Activated naive CD4-positive, alpha-beta T cell treated with anti-CD3 and anti-CD28 coated beads, Interleukin-2, amount 50 U/mL, for 24 hours (primary cell): ENCODE measurements at regions not wholly inside any gene's neighbourhood (a gene's known extent, or its start where the extent isn't known, plus 50 kb on each side); places are given as distances from the start of the nearest gene placed in this dataset.
"Not testable (repeated sequence)": the region's sequence is repeated elsewhere in the genome, so short reads cannot be mapped to it uniquely, and the experiment has no call there.

Experiments
- H3K27ac Mint-ChIP-seq: one replicate; pipeline ENCODE4 v1.8.0; 2021; ENCODE audit warnings: mild to moderate bottlenecking, mixed read lengths
- H3K27me3 Mint-ChIP-seq: one replicate; pipeline ENCODE4 v1.8.0; 2021; ENCODE audit warnings: mixed read lengths
- H3K36me3 Mint-ChIP-seq: one replicate; pipeline ENCODE4 v1.8.0; 2021; ENCODE audit warnings: mixed read lengths
- H3K4me1 Mint-ChIP-seq: one replicate; pipeline ENCODE4 v1.8.0; 2021; ENCODE audit warnings: mixed read lengths
- H3K4me3 Mint-ChIP-seq: one replicate; pipeline ENCODE4 v1.8.0; 2021; ENCODE audit warnings: mild to moderate bottlenecking, mixed read lengths
- H3K9me3 Mint-ChIP-seq: one replicate; pipeline ENCODE4 v1.8.0; 2021; ENCODE audit warnings: mixed read lengths

DNA sequence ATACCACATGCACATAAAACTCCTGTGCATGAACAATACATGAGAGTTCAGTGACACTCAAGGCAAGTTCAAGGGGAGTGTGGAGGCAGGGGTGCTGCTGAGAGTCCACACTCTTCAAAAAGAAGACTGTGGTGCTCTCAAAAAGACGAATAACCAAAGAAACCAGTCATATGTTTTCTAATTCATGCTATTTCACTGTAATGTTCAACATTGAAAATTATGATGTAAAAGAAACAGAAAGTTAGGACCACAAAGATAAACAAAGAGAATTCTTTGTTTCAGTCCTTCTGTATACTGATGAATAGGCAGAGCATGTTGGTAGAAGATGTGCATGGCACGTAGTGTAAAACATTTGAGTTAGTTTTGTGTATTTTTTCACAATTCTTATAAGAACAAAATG is 864.2 kb upstream of the LRATD1 start:
- Mint-ChIP-seq H3K27ac (no peak overlapping the region), H3K27me3 (no peaks in the 10 kb centered on the region), H3K36me3 (no peaks in the 10 kb centered on the region), H3K4me3 (no peak overlapping the region), H3K4me1 (no peaks in the 10 kb centered on the region), H3K9me3 (peaks cover 7% of the 10 kb centered on the region)

DNA sequence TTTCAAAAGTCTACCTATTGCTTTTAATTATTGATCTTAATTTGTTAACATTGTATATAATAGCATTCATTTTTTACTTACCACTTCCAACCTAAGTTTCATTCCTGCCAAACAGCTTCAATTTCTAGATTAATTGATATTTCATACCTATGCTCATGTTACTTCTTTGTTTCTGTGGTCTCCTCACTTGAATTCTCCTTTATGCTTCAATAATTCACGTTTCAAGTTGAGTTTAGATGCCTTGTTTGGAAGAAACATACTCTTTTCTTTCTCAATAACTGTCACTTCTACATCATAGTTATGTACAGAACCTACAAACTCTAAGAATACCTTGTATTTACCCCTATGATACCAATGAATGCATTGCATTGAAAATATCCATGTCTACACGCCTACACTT is 862.2 kb upstream of the LRATD1 start:
- Mint-ChIP-seq H3K27ac (no peak overlapping the region), H3K4me3 (no peak overlapping the region), H3K36me3 (no peaks in the 10 kb centered on the region), H3K9me3 (peaks cover 9% of the 10 kb centered on the region), H3K27me3 (no peaks in the 10 kb centered on the region), H3K4me1 (no peaks in the 10 kb centered on the region)

- Mint-ChIP-seq H3K27me3 (no peaks in the 10 kb centered on the region), H3K9me3 (no peaks in the 10 kb centered on the region), H3K4me3 (no peak overlapping the region), H3K27ac (no peak overlapping the region), H3K4me1 (no peaks in the 10 kb centered on the region), H3K36me3 (no peaks in the 10 kb centered on the region)
Measured at GRCh38 chr2:13779996-13780395, 852.5 kb upstream of the LRATD1 start.

DNA sequence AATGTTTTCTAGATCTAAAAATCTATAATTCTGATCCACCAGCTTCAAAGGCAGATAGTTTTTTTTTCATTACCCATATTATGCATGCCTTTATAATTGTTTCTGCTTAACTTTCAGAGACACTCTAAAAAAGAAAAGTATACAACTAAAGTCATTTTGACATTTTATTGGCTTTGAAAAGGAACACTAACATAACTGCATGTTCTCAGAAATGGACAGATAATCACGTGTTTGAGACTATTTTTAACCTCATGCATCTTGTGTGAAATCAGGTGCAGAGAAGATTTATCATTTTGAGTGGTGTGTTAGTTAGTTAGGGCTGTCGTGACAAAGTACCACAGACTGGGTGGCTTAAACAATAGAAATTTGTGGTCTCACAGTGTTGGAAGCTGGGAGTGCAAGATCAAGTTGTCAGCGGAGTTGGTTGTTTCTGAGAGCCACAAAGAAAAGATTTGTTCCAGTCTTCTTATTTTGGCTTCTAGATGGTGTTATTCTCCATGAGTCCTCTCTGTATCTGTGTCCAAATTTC is 841.4 kb upstream of the LRATD1 start:
- H3K36me3 Mint-ChIP-seq, result no peaks in the 10 kb centered on the region
- H3K9me3 Mint-ChIP-seq, result peaks cover 8% of the 10 kb centered on the region
- no peaks in the 10 kb centered on the region for H3K27me3 Mint-ChIP-seq
- H3K4me3 Mint-ChIP-seq, result no peak overlapping the region
- H3K4me1 Mint-ChIP-seq, result no peaks in the 10 kb centered on the region
- H3K27ac Mint-ChIP-seq, result no peak overlapping the region

GRCh38 chr2:13806539-13806938 is 826.0 kb upstream of the LRATD1 start:
- Mint-ChIP-seq H3K27ac (no peak overlapping the region), H3K4me1 (no peaks in the 10 kb centered on the region), H3K27me3 (no peaks in the 10 kb centered on the region), H3K4me3 (no peak overlapping the region), H3K9me3 (peaks cover 5% of the 10 kb centered on the region), H3K36me3 (no peaks in the 10 kb centered on the region)

GRCh38 chr2:13813236-13813635 is 819.3 kb upstream of the LRATD1 start:
- Mint-ChIP-seq H3K27me3 (no peaks in the 10 kb centered on the region), H3K36me3 (no peaks in the 10 kb centered on the region), H3K9me3 (peaks cover 8% of the 10 kb centered on the region), H3K4me3 (no peak overlapping the region), H3K27ac (no peak overlapping the region), H3K4me1 (no peaks in the 10 kb centered on the region)

DNA sequence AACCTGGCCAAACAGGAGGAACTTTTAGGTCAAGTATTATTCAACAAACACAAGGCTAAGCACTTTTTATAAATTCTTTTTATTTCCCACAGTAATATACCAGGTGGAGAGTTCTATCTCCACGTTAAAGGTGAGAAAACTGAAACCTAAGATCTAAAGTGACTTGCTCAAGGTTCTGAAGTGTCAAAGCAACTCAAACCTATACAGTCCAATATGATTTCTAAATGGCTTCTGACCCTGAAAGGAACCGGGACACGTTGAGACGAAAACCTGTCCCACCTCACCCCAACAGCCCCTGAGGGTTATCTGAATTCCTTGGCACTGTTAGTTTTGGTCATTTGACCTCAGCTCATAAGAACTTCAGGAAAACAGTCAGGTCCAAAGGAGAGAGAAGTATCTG is 814.5 kb upstream of the LRATD1 start:
- no peak overlapping the region for H3K27ac Mint-ChIP-seq
- H3K4me1 Mint-ChIP-seq, result no peaks in the 10 kb centered on the region
- H3K4me3 Mint-ChIP-seq, result no peak overlapping the region
- peaks cover under 1% of the 10 kb centered on the region for H3K9me3 Mint-ChIP-seq
- H3K36me3 Mint-ChIP-seq, result no peaks in the 10 kb centered on the region
- no peaks in the 10 kb centered on the region for H3K27me3 Mint-ChIP-seq

DNA sequence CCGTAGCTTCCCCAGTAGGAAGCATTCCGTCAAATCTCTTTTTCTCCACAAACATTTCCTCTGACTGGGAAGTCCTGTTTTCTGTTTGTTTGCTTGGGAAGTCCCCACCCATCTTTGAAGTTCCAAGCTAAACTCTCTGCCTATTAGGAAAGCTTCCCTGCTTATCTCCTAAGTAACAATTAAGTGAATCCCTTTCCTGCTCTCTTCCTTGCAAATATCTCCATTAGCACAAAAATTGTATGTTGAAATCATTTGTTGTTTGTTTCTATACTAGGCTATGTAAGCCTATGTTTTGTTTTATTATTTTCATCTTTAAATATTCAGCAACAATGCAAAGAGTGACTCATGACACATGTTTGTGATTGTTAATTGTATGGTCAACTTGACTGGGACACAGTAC is 812.6 kb upstream of the LRATD1 start:
- no peaks in the 10 kb centered on the region for H3K4me1 Mint-ChIP-seq
- no peak overlapping the region for H3K27ac Mint-ChIP-seq
- H3K9me3 Mint-ChIP-seq, result no peaks in the 10 kb centered on the region
- H3K36me3 Mint-ChIP-seq, result no peaks in the 10 kb centered on the region
- H3K4me3 Mint-ChIP-seq, result no peak overlapping the region
- H3K27me3 Mint-ChIP-seq, result no peaks in the 10 kb centered on the region

DNA sequence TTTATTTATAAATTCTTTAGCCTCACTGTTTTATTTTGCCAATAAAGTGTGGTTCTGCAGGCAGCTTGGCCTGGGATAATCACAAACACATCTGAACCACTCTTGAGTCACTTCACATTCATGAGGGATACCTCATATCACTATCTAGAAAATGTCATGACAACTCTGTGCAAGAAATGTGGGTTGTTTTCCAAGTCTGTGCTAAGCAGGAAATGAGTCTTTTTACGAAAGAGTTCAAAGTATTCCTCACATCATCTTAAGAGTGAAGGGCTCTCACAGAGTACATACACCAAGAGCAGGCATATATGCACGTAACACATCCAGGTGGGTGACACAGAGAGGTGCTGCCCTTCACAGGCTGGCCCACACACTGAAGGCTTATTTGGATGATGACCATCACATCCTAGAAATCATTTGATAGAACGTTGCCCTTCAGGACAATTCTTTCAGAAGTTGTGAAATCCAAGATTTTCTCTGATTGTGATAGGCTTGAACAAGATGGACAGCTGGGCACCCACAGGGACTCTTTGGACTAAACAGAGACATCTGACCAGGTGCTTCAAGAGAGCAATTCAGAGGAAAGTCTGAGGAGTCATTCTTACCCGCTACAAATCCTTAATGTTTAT is 811.1 kb upstream of the LRATD1 start:
- no peak overlapping the region for H3K27ac Mint-ChIP-seq

GRCh38 chr2:13822365-13822764 is 810.2 kb upstream of the LRATD1 start:
- no peaks in the 10 kb centered on the region for H3K36me3 Mint-ChIP-seq
- H3K4me1 Mint-ChIP-seq, result no peaks in the 10 kb centered on the region
- H3K27ac Mint-ChIP-seq, result no peak overlapping the region
- no peak overlapping the region for H3K4me3 Mint-ChIP-seq
- no peaks in the 10 kb centered on the region for H3K9me3 Mint-ChIP-seq
- H3K27me3 Mint-ChIP-seq, result no peaks in the 10 kb centered on the region

More for the DNA sequence above, 811.1 kb upstream of the LRATD1 start:
- H3K36me3 Mint-ChIP-seq, result no peaks in the 10 kb centered on the region
- no peaks in the 10 kb centered on the region for H3K27me3 Mint-ChIP-seq
- H3K4me3 Mint-ChIP-seq, result no peak overlapping the region
- H3K4me1 Mint-ChIP-seq, result no peaks in the 10 kb centered on the region
- no peaks in the 10 kb centered on the region for H3K9me3 Mint-ChIP-seq

GRCh38 chr2:13826314-13826853 is 806.1 kb upstream of the LRATD1 start:
- Mint-ChIP-seq H3K9me3 (no peaks in the 10 kb centered on the region), H3K27me3 (no peaks in the 10 kb centered on the region)

DNA sequence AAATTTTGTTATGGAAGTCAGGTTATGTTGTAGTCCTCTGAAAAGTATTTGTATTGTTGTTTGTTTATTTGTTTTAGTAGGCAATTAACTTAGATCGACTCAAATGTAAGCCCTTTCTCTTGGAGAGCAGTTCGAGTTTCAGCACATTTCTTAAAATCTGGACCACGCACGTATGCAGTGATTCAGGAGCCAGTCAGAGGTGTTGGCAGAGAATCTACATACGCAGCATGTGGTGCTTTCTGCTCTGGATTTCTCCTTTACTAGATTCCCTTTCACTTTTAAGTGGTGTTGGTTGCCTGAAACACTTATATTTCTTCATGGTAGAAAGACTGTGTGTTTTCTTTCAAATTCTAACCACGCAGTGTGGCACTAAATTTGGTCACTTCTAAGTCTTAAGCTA is 773.9 kb upstream of the LRATD1 start:
- H3K27me3 Mint-ChIP-seq, result no peaks in the 10 kb centered on the region
- H3K4me3 Mint-ChIP-seq, result no peak overlapping the region
- H3K27ac Mint-ChIP-seq, result no peak overlapping the region
- no peaks in the 10 kb centered on the region for H3K36me3 Mint-ChIP-seq
- no peaks in the 10 kb centered on the region for H3K9me3 Mint-ChIP-seq
- no peaks in the 10 kb centered on the region for H3K4me1 Mint-ChIP-seq

More at GRCh38 chr2:13826314-13826853, 806.1 kb upstream of the LRATD1 start:
- no peaks in the 10 kb centered on the region for H3K4me1 Mint-ChIP-seq
- no peaks in the 10 kb centered on the region for H3K36me3 Mint-ChIP-seq
- H3K4me3 Mint-ChIP-seq, result no peak overlapping the region
- H3K27ac Mint-ChIP-seq, result no peak overlapping the region

DNA sequence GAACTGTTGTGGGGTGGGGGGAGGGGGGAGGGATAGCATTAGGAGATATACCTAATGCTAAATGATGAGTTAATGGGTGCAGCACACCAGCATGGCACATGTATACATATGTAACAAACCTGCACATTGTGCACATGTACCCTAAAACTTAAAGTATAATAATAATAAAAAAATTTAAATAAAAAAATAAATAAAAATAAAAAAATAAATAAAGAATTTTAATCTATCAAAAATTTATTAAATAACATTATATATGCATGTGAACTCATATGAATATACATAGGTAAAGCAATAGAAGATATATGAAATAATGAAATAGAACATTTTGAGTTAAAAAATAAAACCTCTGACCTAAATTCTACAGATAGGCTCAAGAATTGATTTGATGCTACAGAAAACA is 764.2 kb upstream of the LRATD1 start:
- not testable (repeated sequence) for H3K4me1 Mint-ChIP-seq, H3K4me3 Mint-ChIP-seq, H3K9me3 Mint-ChIP-seq, H3K27ac Mint-ChIP-seq, H3K36me3 Mint-ChIP-seq, H3K27me3 Mint-ChIP-seq

DNA sequence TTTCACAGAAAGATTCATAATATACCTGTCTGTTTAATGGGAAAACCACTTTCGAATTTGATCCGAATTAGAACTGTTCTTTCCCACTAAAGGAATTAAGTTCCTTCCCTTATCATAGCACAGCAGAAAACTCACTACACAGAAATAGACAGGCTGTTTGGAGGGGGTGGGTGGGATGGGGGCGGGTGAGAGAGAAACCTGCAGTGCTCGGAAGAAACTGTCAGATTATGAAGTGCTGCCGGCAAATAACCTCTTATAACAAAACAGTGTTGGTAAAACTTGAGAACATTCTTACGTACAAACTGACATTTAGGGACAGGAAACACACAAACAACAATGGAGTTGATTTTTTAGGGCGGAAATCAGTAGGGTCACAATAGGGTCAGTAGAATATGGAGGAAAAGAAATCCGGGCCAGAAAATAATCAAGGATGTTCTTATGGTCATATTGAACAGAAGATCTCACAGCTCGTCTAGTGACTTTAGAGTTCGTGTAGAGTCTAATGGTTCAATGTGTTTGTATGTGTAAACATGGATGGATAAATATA is 756.0 kb upstream of the LRATD1 start:
- no peaks in the 10 kb centered on the region for H3K9me3 Mint-ChIP-seq
- no peak overlapping the region for H3K4me3 Mint-ChIP-seq
- H3K36me3 Mint-ChIP-seq, result no peaks in the 10 kb centered on the region
- H3K27me3 Mint-ChIP-seq, result no peaks in the 10 kb centered on the region
- H3K4me1 Mint-ChIP-seq, result no peaks in the 10 kb centered on the region
- H3K27ac Mint-ChIP-seq, result no peak overlapping the region

GRCh38 chr2:13877571-13877970 is 754.9 kb upstream of the LRATD1 start:
- no peak overlapping the region for H3K27ac Mint-ChIP-seq
- H3K9me3 Mint-ChIP-seq, result no peaks in the 10 kb centered on the region
- no peaks in the 10 kb centered on the region for H3K4me1 Mint-ChIP-seq
- H3K36me3 Mint-ChIP-seq, result no peaks in the 10 kb centered on the region
- H3K4me3 Mint-ChIP-seq, result no peak overlapping the region
- no peaks in the 10 kb centered on the region for H3K27me3 Mint-ChIP-seq

- H3K4me1 Mint-ChIP-seq, result no peaks in the 10 kb centered on the region
- H3K27me3 Mint-ChIP-seq, result no peaks in the 10 kb centered on the region
- H3K4me3 Mint-ChIP-seq, result no peak overlapping the region
- H3K36me3 Mint-ChIP-seq, result no peaks in the 10 kb centered on the region
- peaks cover 15% of the 10 kb centered on the region for H3K9me3 Mint-ChIP-seq
- no peak overlapping the region for H3K27ac Mint-ChIP-seq
Measured at GRCh38 chr2:13884291-13884976, 748.1 kb upstream of the LRATD1 start.
